ENCODE measurements at regions not wholly inside any gene's neighbourhood (a gene's known extent, or its start where the extent isn't known, plus 50 kb on each side); places are given as distances from the start of the nearest gene placed in this dataset.
"Not testable (repeated sequence)": the region's sequence is repeated elsewhere in the genome, so short reads cannot be mapped to it uniquely, and the experiment has no call there.

DNA sequence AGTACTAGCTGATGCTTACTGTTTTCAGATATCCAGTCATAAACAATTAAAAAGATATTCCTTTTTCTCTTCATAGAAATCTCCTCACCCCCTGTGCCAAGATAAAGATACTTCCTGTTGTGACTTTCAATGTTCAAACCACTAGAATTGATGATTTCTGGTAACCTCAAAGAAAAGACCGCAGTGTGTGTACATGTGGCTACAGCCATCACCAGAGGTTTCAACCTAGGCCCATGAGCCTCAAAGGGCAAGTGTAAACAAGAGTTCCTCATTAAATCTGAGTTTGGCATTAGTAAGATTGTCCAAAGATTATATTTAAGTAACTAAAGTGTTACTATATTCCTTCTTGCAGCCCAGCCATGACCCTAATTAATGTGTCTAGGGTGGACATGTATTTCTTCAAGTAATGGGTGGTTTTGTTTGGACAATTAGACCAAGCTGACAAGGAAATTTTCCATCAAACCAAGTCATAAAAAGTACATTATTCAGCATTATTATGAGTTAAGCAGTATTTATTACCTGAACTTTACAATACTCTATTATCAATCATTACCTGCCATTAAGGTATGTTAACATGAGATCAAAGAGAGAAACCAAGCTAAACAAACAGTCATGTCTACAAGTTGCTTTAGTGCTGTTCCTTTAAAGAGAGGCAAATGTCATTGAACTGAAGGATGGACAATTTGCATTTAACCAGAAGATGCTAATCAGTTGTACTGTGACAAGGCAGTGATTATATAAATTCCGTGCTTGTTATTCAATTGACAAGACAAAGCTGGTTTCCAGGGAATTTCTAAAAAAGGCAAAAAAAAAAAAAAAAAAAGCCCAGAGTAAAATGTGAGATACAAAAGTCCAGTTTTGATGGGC lies 382.7 kb downstream of the LNPK start:
- no peak for DNase-seq (ENCODE audit: low read depth, low spot score)

- DNase-seq (ENCODE audit: low read depth, low spot score) = no peak
Observed at GRCh38 chr2:175612280-175612679, 389.8 kb downstream of the LNPK start.

DNA sequence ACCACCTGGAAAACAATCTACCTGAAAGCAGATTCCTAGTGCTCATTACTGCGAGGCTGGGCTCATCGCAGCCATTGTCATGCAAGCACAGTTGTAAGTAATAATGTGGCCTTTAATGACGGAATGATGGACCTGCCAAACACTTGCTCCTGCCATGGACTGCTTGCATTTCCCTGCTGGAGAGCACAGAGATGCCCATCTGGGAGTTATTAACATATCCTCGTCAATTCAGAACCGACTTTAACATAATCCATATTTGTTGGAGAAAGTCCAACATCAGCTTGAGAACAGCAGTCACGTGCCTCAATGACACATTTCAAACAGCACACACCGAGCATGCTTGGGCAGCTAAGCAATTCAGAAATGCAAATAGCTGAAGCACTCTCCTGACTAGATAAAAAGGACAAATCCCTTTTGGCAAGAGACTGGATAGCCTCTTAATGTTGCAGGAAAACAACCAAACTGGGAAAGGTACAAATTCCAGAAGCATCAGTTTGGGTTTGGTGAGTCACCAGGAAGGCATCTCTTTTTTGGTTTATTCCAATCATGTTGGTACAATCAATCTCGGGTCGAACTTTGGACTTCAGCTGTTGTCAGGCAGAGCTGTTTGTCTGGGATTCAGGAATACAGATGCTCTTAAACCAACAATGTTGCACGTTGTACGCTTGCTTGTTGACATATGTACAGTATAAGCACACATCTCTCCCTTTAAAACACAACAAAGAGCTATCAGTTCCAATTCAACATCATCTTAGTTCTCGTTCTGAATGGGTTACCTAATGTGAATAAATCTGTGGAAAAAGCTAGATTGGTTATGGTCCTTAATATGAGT lies 395.8 kb downstream of the LNPK start:
- no peak for DNase-seq (ENCODE audit: low read depth, low spot score)

DNA sequence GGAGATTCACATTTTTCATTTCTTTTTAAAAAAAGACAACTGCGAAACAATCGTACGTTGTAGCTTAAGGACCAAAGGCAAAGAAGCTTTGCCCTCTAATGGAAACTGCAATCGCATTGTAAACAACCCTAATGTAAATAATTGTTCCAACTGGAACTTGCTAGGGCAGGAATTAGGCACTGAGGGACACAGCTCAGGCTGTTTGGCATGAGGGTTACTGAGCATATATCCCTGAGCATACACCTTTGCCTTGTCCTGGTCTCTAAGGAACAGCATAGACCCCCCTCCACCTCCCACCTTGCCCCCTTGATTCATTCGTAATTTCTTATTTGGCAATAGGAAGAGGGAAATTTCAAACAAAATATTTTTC lies 396.4 kb downstream of the LNPK start:
- no peak for DNase-seq (ENCODE audit: low read depth, low spot score)

DNA sequence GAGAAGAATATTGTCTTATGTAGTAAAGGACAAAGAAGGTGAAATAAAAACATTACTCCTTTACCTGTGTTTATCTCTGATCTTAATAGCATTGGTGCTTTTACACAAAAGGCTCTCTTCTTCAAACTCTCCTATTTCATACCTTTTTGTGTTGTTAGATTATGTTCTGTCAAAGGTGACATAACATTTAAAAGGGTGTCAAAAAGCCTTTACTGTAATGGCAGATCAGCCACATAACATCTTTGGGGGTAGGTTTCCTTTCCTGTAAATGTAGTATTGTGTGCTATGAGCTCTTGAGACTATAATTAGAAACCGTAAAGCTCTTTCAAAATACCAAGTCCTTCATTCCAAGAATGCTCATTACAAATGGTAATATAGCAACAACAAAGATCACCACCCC lies 400.1 kb downstream of the LNPK start:
- no peak for DNase-seq (ENCODE audit: low read depth, low spot score)

- no peak for DNase-seq (ENCODE audit: low read depth, low spot score)
Observed at GRCh38 chr2:175599966-175600831, 401.9 kb downstream of the LNPK start.

DNA sequence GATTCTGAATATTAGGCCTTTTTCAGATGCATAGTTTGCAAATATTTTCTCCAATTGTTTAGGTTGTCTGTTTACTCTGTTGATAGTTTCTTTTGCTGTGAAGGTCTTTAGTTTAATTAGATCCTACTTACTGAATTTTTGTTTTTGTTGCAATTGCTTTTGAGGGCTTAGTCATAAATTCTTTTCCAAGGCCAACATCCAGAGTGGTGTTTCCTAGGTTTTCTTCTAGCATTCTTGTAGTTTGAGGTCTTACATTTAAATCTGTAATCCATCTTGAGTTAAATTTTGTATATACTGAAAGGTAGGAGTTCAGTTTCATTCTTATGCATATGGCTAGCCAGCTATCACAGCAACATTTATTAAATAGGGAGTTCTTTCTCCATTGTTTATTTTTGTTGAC lies 404.8 kb downstream of the LNPK start:
- no peak for DNase-seq (ENCODE audit: low read depth, low spot score)

DNA sequence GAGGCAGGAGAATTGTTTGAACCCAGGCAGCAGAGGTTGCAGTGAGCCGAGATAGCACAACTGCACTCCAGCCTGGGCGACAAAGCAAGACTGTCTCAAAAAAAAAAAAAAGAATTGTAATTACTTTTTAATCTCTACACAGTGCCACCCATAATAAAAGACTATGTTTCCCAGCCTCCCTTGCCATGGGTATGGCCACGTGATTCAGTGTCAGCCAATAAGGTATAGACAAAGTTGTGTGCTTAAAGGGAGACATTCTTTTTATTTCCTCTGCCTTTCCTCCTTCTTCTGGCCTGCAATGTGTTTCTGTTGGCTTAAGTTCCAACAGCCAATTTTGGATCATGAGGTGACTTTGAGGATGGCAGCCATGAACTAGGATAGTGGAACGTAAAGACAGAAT lies 406.9 kb downstream of the LNPK start:
- DNase-seq (ENCODE audit: low read depth, low spot score) = no peak

DNA sequence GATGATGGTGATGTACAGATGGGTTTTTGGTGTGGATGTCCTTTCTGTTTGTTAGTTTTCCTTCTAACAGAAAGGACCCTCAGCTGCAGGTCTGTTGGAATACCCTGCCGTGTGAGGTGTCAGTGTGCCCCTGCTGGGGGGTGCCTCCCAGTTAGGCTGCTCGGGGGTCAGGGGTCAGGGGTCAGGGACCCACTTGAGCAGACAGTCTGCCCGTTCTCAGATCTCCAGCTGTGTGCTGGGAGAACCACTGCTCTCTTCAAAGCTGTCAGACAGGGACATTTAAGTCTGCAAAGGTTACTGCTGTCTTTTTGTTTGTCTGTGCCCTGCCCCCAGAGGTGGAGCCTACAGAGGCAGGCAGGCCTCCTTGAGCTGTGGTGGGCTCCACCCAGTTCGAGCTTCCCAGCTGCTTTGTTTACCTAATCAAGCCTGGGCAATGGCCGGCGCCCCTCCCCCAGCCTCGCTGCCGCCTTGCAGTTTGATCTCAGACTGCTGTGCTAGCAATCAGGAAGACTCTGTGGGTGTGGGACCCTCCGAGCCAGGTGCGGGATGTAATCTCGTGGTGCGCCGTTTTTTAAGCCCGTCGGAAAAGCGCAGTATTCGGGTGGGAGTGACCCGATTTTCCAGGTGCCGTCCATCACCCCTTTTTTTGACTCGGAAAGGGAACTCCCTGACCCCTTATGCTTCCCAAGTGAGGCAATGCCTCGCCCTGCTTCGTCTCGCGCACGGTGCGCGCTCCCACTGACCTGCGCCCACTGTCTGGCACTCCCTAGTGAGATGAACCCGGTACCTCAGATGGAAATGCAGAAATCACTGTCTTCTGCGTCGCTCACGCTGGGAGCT lies 408.2 kb downstream of the LNPK start:
- DNase-seq (ENCODE audit: low read depth, low spot score) = not testable (repeated sequence)

- DNase-seq (ENCODE audit: low read depth, low spot score) = not testable (repeated sequence)
Observed at GRCh38 chr2:175588213-175588612, 406.7 kb upstream of the ATP5MC3 start.

- DNase-seq (ENCODE audit: low read depth, low spot score) = no peak
Observed at GRCh38 chr2:175585496-175585895, 404.0 kb upstream of the ATP5MC3 start.

DNA sequence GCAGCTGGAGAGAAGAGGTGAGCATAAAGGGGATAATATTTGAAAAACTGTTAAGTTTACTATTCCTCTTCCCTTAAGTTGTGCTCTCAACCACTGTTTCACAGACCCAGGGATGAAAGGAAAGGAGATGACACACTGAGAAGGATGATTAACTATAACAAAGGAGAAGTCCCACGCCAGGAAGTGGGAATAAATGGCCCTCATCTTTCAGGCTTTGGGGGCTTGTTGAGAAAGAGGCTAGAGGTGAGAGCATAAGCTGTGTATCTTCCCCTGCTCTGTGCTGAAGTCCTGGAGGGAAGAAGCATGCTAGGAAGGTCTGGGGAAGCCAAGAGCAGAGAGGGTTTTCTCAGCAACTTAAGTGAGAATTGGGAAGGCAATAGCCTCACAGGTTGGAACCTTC lies 399.1 kb upstream of the ATP5MC3 start:
- no peak for DNase-seq (ENCODE audit: low read depth, low spot score)

DNA sequence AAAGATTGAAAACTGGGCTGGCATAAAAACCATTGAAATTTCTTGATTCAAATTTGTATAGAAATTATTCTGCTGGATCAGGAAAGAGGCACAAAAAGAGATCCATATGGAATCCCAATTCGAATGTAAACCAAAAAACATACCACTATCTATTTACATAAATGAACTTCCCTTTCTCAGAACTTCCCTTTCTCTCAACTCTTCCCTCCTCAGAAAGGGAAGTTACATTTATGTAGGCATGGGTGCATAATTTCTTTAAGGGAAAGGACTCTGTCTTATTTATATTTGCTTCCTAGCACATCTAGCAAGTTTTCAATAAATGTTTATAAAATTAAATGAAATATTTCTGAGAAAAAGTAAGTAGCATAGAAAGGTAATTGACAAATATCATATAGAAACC lies 398.1 kb upstream of the ATP5MC3 start:
- no peak for DNase-seq (ENCODE audit: low read depth, low spot score)

DNA sequence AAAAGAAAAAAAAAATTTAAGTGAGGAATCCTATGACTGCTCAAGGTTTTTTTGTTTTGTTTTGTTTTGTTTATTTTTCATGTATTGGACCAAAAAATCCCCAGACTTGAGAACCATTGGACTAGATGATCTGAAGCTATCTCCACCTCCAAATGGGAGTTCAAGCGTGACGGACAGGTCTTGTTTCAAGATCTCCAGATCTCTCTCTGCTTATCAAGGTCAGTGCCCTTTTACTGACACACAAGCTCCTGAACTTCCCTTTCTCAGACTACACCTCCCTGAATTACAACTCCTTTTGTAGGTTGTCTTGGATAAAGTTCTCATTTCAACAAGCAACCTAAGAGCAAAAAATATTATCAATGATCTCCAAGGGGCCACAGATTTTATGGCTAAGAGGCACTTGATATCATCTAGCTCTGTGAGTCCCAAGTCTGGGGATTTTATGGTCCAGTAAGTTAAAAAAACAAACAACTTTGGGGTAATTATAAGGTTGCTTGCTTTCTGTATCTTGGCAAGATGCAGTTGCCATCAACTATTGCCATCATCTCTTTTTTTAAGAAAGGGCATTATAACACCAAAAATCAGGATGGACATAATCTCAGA lies 396.0 kb upstream of the ATP5MC3 start:
- no peak for DNase-seq (ENCODE audit: low read depth, low spot score)

DNA sequence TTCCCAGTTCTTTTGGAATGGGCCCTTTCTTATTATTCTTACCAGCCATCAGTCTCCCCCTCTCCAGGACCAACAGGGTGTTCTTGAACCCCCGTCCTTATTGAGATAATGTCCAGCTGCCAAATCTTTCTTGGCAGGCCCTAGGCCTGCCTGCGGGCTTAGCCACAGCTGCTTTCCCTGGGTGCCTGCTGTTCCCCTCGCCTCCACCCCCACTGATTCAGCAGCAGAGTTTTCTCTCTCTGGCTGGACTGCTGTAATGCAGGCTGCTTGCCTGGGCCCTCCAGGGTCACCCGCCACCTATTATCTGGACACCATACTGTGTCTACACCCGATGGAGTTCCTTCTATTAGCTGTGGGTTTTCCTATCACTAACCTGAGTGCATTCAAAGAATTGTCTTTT lies 395.4 kb upstream of the ATP5MC3 start:
- DNase-seq (ENCODE audit: low read depth, low spot score) = no peak

DNA sequence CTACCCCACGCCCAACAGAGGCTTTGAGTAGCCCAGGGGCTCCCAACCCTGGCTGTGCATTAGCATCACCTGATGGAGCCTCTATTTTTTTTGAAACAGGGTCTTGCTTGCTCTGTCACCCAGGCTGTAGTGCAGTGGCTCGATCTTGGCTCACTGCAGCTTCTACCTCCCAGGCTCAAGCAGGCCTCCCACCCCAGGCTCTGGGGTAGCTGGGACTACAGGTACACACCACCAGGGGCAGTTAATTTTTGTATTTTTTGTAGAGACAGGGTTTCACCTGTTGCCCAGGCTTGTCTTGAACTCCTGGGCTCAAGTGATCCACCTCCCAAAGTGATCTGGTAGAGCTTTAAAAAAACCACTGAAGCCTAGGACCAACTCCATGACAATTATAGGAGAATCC lies 394.8 kb upstream of the ATP5MC3 start:
- no peak for DNase-seq (ENCODE audit: low read depth, low spot score)

- no peak for DNase-seq (ENCODE audit: low read depth, low spot score)
Observed at GRCh38 chr2:175575346-175576258, 394.1 kb upstream of the ATP5MC3 start.

GRCh38 chr2:175574069-175574468 lies 392.6 kb upstream of the ATP5MC3 start:
- DNase-seq (ENCODE audit: low read depth, low spot score) = no peak

DNA sequence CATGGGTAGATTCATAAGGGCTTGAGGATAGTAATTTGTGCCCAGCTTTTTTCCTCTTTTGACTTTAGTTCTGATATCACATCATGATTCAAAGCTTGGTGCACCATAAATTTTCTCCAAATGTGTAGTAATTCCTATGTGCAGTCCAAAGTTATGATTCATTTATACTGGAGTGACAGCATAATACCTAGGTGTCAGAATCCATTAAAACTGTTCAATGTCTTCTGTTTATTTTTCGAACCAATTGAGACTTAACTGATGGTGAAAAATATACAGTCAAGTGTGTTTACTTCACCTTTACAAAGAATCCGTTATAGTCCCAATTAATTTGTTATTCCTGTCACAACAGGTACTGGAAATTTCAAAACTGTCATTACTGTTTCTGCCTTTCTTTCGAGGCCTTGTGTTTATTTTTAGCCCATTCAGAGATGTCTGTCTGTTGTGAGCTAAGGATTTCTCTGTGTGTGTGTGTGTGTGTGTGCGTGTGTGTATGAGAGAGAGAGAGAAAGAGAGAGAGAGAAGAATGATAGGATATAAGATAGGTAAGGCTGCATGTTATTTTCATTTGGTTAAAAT lies 389.7 kb upstream of the ATP5MC3 start:
- DNase-seq (ENCODE audit: low read depth, low spot score) = no peak

Measured in brain pericyte (primary cell).